ENCODE measurements at regions not wholly inside any gene's neighbourhood (a gene's known extent, or its start where the extent isn't known, plus 50 kb on each side); places are given as distances from the start of the nearest gene placed in this dataset.

- TF ChIP-seq CTCF (IDR thresholded peaks at IDR 0.05; ENCODE audit: extremely low read depth in 1 of 2, insufficient read depth in 1 of 2, low read depth in 1 of 2, low read length in 2 of 2): no peak
- TF ChIP-seq EZH2 (IDR thresholded peaks at IDR 0.05; ENCODE audit: borderline replicate concordance, low read depth, low read length, severe bottlenecking): no peak
- TF ChIP-seq POLR2A (IDR thresholded peaks at IDR 0.05; ENCODE audit: low read depth, low read length): no peak
- no peak for TF ChIP-seq FOS (IDR thresholded peaks at IDR 0.05; ENCODE audit: borderline replicate concordance, insufficient read depth, low read length)
- TF ChIP-seq POLR2AphosphoS5 (IDR thresholded peaks at IDR 0.05; ENCODE audit: insufficient read depth, low read depth, low read length): no peak
Observed at GRCh38 chr1:221641811-221642210, 100.1 kb downstream of the DUSP10 start.
